Smooth muscle cell (in vitro differentiated cells): ENCODE measurements at regions not wholly inside any gene's neighbourhood (a gene's known extent, or its start where the extent isn't known, plus 50 kb on each side); places are given as distances from the start of the nearest gene placed in this dataset.

Source experiments
- DNase-seq: peaks from one replicate; lab custom pipeline; 2025; ENCODE audit not compliant: unreplicated experiment; lab: John Stamatoyannopoulos, UW
- H2AFZ ChIP-seq: fragments of 200-600 bp; sonication (generic); 2 replicates; pipeline ENCODE4 v1.6.0; 2016; ENCODE audit warnings: antibody characterized with exemption, low read depth, mild to moderate bottlenecking
- H3F3A ChIP-seq: fragments of 200-600 bp; sonication (generic); 2 replicates; pipeline ENCODE4 v1.6.0; 2017; ENCODE audit warnings: antibody characterized with exemption, low read depth
- H3K27ac ChIP-seq: fragments of 200-600 bp; sonication (generic); 2 replicates; pipeline ENCODE4 v1.5.1; 2016; ENCODE audit warnings: low read depth, mild to moderate bottlenecking
- H3K27me3 ChIP-seq: fragments of 200-600 bp; sonication (generic); 2 replicates; pipeline ENCODE4 v1.6.1; 2016; ENCODE audit warnings: low read depth, mild to moderate bottlenecking
- H3K36me3 ChIP-seq: fragments of 200-600 bp; sonication (generic); 2 replicates; pipeline ENCODE4 v1.5.1; 2016; ENCODE audit warnings: low read depth
- H3K4me1 ChIP-seq: fragments of 200-600 bp; sonication (generic); 2 replicates; pipeline ENCODE4 v1.5.1; 2016; ENCODE audit warnings: low read depth
- H3K4me2 ChIP-seq: fragments of 200-600 bp; sonication (generic); 2 replicates; pipeline ENCODE4 v1.6.0; 2016; ENCODE audit warnings: mild to moderate bottlenecking
- H3K4me3 ChIP-seq: fragments of 200-600 bp; sonication (generic); 2 replicates; pipeline ENCODE4 v1.5.1; 2016; ENCODE audit warnings: mild to moderate bottlenecking
- H3K79me2 ChIP-seq: fragments of 200-600 bp; sonication (generic); 2 replicates; pipeline ENCODE4 v1.6.0; 2016; ENCODE audit warnings: low read depth, mild to moderate bottlenecking
- H3K9ac ChIP-seq: fragments of 200-600 bp; sonication (generic); 2 replicates; pipeline ENCODE4 v1.6.0; 2016; ENCODE audit warnings: low read depth
- H3K9me3 ChIP-seq: fragments of 200-600 bp; sonication (generic); replicated peaks from 2 replicates; pipeline ENCODE4 v1.5.1; 2016; ENCODE audit warnings: low read depth
- H4K20me1 ChIP-seq: fragments of 200-600 bp; sonication (generic); 2 replicates; pipeline ENCODE4 v1.6.0; 2016; ENCODE audit warnings: low read depth
- WGBS: methylation state at CpG from one replicate; pipeline ENCODE4 v1.1.7; 2016; ENCODE audit warnings: low lambda C conversion rate; 5-methylcytosine and 5-hydroxymethylcytosine counted together
- TF ChIP-seq, protein P1 (sequence below): fragments of 200-600 bp; sonication (generic); IDR thresholded peaks from 2 replicates; pipeline ENCODE4 v1.5.1; 2017; ENCODE audit warnings: borderline replicate concordance, mild to moderate bottlenecking, antibody characterized with exemption; ENCODE audit not compliant: insufficient read depth, poor library complexity, severe bottlenecking

DNA sequence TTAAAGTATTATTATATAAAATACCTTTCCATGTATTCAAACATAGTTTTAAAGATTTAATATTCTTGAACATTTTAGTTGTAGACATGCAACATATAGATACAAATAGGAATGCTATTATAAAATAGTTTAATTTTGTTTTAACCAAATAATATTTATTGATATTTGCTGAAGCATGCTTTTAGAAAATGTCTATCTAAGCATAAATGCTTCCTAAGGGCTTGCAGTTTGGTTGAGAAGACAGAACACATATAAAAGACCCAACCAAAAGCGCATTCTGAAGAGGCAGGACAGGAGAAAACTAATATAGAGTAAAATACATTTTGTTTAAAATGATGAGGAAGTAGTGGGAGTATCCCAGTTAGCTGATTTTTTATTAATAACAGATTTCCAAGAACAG is 181.5 kb upstream of the ISL1 start:
- WGBS, result 91% methylated on average over 1 of the region's 1 CpG
- no peak overlapping the region for H2AFZ ChIP-seq

DNA sequence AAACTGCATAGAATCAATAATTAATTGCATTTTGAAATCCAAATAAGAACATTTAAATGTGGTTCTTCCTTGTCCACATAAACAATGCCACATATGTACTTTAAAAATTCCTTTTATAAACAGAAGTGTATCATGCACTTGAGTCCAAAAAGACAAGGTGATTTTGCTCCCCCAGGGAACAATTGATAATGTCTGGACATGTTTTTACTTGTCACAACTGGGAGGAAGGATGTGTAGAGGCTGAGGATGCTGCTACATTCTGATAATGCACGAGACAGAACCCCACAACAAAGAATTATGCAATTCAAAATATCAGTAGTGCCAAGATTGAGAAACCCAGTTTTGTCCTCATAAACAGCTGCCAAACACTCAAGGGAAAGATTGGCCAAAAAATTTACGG is 181.1 kb upstream of the ISL1 start:
- Histone ChIP-seq H3K9me3 (no peaks in the 10 kb centered on the region), H3K9ac (no peak overlapping the region), H4K20me1 (no peaks in the 10 kb centered on the region), H3K4me1 (no peaks in the 10 kb centered on the region), H3K27ac (no peak overlapping the region), H2AFZ (no peak overlapping the region), H3K4me2 (no peak overlapping the region), H3K36me3 (no peaks in the 10 kb centered on the region), H3K79me2 (no peaks in the 10 kb centered on the region), H3K4me3 (no peak overlapping the region), H3K27me3 (no peaks in the 10 kb centered on the region), H3F3A (no peaks in the 10 kb centered on the region)
- no peak for DNase-seq
- WGBS, result 88% methylated on average over 2 of the region's 2 CpGs
- TF ChIP-seq, protein P1, sequence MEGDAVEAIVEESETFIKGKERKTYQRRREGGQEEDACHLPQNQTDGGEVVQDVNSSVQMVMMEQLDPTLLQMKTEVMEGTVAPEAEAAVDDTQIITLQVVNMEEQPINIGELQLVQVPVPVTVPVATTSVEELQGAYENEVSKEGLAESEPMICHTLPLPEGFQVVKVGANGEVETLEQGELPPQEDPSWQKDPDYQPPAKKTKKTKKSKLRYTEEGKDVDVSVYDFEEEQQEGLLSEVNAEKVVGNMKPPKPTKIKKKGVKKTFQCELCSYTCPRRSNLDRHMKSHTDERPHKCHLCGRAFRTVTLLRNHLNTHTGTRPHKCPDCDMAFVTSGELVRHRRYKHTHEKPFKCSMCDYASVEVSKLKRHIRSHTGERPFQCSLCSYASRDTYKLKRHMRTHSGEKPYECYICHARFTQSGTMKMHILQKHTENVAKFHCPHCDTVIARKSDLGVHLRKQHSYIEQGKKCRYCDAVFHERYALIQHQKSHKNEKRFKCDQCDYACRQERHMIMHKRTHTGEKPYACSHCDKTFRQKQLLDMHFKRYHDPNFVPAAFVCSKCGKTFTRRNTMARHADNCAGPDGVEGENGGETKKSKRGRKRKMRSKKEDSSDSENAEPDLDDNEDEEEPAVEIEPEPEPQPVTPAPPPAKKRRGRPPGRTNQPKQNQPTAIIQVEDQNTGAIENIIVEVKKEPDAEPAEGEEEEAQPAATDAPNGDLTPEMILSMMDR, result no peak

More for the DNA sequence above, 181.5 kb upstream of the ISL1 start:
- Histone ChIP-seq H3K4me2 (no peak overlapping the region), H3K9ac (no peak overlapping the region), H3F3A (no peaks in the 10 kb centered on the region), H3K27me3 (no peaks in the 10 kb centered on the region), H3K79me2 (no peaks in the 10 kb centered on the region), H3K4me1 (no peaks in the 10 kb centered on the region), H3K27ac (no peak overlapping the region), H3K9me3 (no peaks in the 10 kb centered on the region), H3K4me3 (no peak overlapping the region), H4K20me1 (no peaks in the 10 kb centered on the region), H3K36me3 (no peaks in the 10 kb centered on the region)
- no peak for DNase-seq
- TF ChIP-seq, protein P1, result no peak

GRCh38 chr5:51203598-51203997 is 179.7 kb upstream of the ISL1 start:
- no peak for DNase-seq
- Histone ChIP-seq H3K79me2 (no peaks in the 10 kb centered on the region), H3K4me3 (no peak overlapping the region), H3K4me2 (no peak overlapping the region), H3K9me3 (no peaks in the 10 kb centered on the region), H3K27me3 (no peaks in the 10 kb centered on the region), H2AFZ (no peak overlapping the region), H3K4me1 (no peaks in the 10 kb centered on the region), H3K36me3 (no peaks in the 10 kb centered on the region), H3K27ac (no peak overlapping the region), H3F3A (no peaks in the 10 kb centered on the region), H4K20me1 (no peaks in the 10 kb centered on the region), H3K9ac (no peak overlapping the region)
- WGBS, result 66% methylated on average over 1 of the region's 1 CpG
- TF ChIP-seq, protein P1, result no peak

DNA sequence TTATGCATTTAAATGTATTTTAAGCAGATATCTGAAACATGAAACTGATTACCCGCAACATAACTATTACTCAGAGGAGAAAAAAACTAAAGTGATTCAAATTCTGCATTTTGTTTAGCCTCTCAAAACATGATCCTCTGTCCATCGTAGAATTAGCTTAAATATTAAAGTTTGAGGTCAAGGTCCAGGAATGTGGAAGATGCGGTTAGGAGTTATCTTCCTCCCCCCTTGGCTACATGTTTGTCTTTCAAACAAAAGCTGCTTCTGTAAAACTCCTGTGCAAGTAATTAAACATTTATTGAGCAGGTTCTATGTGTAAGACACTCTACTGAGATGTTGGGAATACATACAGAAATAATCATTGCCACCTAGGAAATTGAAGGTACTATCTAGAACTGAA is 175.0 kb upstream of the ISL1 start:
- Histone ChIP-seq H3K36me3 (no peaks in the 10 kb centered on the region), H3K9ac (no peak overlapping the region), H3K27me3 (no peaks in the 10 kb centered on the region), H3K4me2 (no peak overlapping the region), H3K4me1 (no peaks in the 10 kb centered on the region), H4K20me1 (no peaks in the 10 kb centered on the region), H3K79me2 (no peaks in the 10 kb centered on the region), H3F3A (no peaks in the 10 kb centered on the region), H3K27ac (no peak overlapping the region), H2AFZ (no peak overlapping the region), H3K9me3 (no peaks in the 10 kb centered on the region), H3K4me3 (no peak overlapping the region)
- TF ChIP-seq, protein P1, result no peak
- DNase-seq, result no peak
- WGBS, result 68% methylated on average over 3 of the region's 3 CpGs
